Fibroblast of lung (primary cell): ENCODE measurements at regions not wholly inside any gene's neighbourhood (a gene's known extent, or its start where the extent isn't known, plus 50 kb on each side); places are given as distances from the start of the nearest gene placed in this dataset.
A peak's percentile ranks its signal among the peaks of the same experiment; 100 is the strongest.

Experiments
- DNase-seq, 2 donors: peaks; one replicate each; pipeline versions ENCODE4 v3.0.0 to v3.0.0-alpha.2; 2010; ENCODE audit warnings: low read depth in 2 of 2
- H2AFZ ChIP-seq: 2 replicates; pipeline ENCODE4 v1.5.1; 2012; ENCODE audit warnings: low read length, control low read depth, inconsistent platforms
- H3K27ac ChIP-seq: 2 replicates; pipeline ENCODE4 v1.5.1; 2011; ENCODE audit warnings: low read length, control low read depth; ENCODE audit not compliant: insufficient read depth
- H3K27me3 ChIP-seq: 2 replicates; pipeline ENCODE4 v1.5.1; 2011; ENCODE audit warnings: mild to moderate bottlenecking, low read length; ENCODE audit not compliant: control insufficient read depth, insufficient read depth
- H3K36me3 ChIP-seq: 2 replicates; pipeline ENCODE4 v1.5.1; 2011; ENCODE audit warnings: low read length; ENCODE audit not compliant: control insufficient read depth, insufficient read depth
- H3K4me1 ChIP-seq: 2 replicates; pipeline ENCODE4 v1.5.1; 2011; ENCODE audit warnings: low read length; ENCODE audit not compliant: control insufficient read depth, insufficient read depth; ENCODE audit errors: extremely low read depth
- H3K4me2 ChIP-seq: 2 replicates; pipeline ENCODE4 v1.5.1; 2011; ENCODE audit warnings: low read length, control low read depth; ENCODE audit not compliant: insufficient read depth; ENCODE audit errors: extremely low read depth
- H3K4me3 ChIP-seq, 4 experiments: fragments of 200-600 bp in 1 of 4; sonication (generic) in 1 of 4; replicated peaks in 1 of 4; 2 replicates each; pipeline ENCODE4 v1.5.1; 2011 to 2016; ENCODE audit warnings: low read length in 4 of 4, low read depth in 3 of 4, mild to moderate bottlenecking in 3 of 4, control low read depth in 2 of 4, inconsistent platforms in 1 of 4, mixed read lengths in 1 of 4; ENCODE audit not compliant: insufficient read depth in 1 of 4; ENCODE audit errors: control extremely low read depth in 1 of 4
- H3K79me2 ChIP-seq: 2 replicates; pipeline ENCODE4 v1.5.1; 2012; ENCODE audit warnings: mild to moderate bottlenecking, low read length, inconsistent platforms; ENCODE audit not compliant: control insufficient read depth, insufficient read depth
- H3K9ac ChIP-seq: 2 replicates; pipeline ENCODE4 v1.5.1; 2011; ENCODE audit warnings: mild to moderate bottlenecking, low read length, control low read depth; ENCODE audit not compliant: insufficient read depth
- H3K9me3 ChIP-seq: 2 replicates; pipeline ENCODE4 v1.5.1; 2012; ENCODE audit warnings: low read depth, low read length; ENCODE audit not compliant: control insufficient read depth, insufficient read depth
- H4K20me1 ChIP-seq: 2 replicates; pipeline ENCODE4 v1.5.1; 2011; ENCODE audit warnings: low read length; ENCODE audit not compliant: control insufficient read depth, insufficient read depth; ENCODE audit errors: extremely low read depth
- CTCF ChIP-seq, 2 donors: IDR thresholded peaks in 1 of 2; conservative IDR thresholded peaks in 1 of 2; 1 replicate in 1 of 2; 2 replicates in 1 of 2; pipeline ENCODE4 v1.5.1; 2011 to 2012; ENCODE audit warnings: low read length in 2 of 2, control low read depth in 1 of 2, inconsistent platforms in 1 of 2, low read depth in 1 of 2, mild to moderate bottlenecking in 1 of 2
- EZH2 ChIP-seq: IDR thresholded peaks from 2 replicates; pipeline ENCODE4 v1.5.1; 2012; ENCODE audit warnings: low read length, control low read depth, mild to moderate bottlenecking; ENCODE audit errors: missing control alignments

DNA sequence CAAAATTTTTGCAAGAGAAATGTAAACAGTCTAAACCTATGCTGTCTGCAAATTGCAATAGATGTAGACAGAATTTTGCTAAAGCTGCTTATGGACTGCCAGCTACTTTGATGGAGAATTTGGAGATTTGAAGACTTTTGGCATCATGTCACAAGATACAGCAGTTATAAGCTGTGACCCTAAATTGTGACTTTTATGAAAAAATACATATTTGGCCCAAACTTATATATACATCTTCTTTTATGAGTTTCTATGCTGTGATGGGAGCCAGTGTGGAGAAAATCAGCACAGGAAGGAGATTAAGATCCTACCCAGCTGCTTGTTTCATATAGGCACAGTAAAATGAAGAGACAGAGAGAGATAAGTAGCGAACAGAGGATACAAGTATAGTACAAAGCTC lies 1595.4 kb downstream of the PLA2G4A start:
- TF ChIP-seq EZH2: no peak
- TF ChIP-seq CTCF (conservative IDR thresholded peaks at IDR 0.05 in 1 of 2, IDR thresholded peaks at IDR 0.05 in 1 of 2; ENCODE audit: low read depth in 1 of 2, low read length in 2 of 2): no peak
- no peak overlapping the region for H3K9ac ChIP-seq
- H2AFZ ChIP-seq: no peak overlapping the region
- no peak overlapping the region for H3K27ac ChIP-seq
- H3K36me3 ChIP-seq: no peaks in the 10 kb centered on the region
- DNase-seq: no peak
- no peak overlapping the region for H3K4me3 ChIP-seq
- no peaks in the 10 kb centered on the region for H3K27me3 ChIP-seq
- no peaks in the 10 kb centered on the region for H3K9me3 ChIP-seq
- H3K4me2 ChIP-seq: no peak overlapping the region
- no peaks in the 10 kb centered on the region for H3K4me1 ChIP-seq
- no peaks in the 10 kb centered on the region for H3K79me2 ChIP-seq
- H4K20me1 ChIP-seq: no peaks in the 10 kb centered on the region

GRCh38 chr1:188425687-188426086 lies 1596.9 kb downstream of the PLA2G4A start:
- no peaks in the 10 kb centered on the region for H4K20me1 ChIP-seq
- no peaks in the 10 kb centered on the region for H3K4me1 ChIP-seq
- H3K27ac ChIP-seq: no peak overlapping the region
- H3K27me3 ChIP-seq: no peaks in the 10 kb centered on the region
- TF ChIP-seq EZH2 (no peak), CTCF (conservative IDR thresholded peaks at IDR 0.05 in 1 of 2, IDR thresholded peaks at IDR 0.05 in 1 of 2; ENCODE audit: low read depth in 1 of 2, low read length in 2 of 2) (no peak)
- H2AFZ ChIP-seq: no peak overlapping the region
- H3K9ac ChIP-seq: no peak overlapping the region
- no peak overlapping the region for H3K4me3 ChIP-seq
- no peaks in the 10 kb centered on the region for H3K36me3 ChIP-seq
- H3K9me3 ChIP-seq: no peaks in the 10 kb centered on the region
- H3K79me2 ChIP-seq: no peaks in the 10 kb centered on the region
- DNase-seq: peak; percentile 81
- H3K4me2 ChIP-seq: no peak overlapping the region

- TF ChIP-seq CTCF (conservative IDR thresholded peaks at IDR 0.05 in 1 of 2, IDR thresholded peaks at IDR 0.05 in 1 of 2; ENCODE audit: low read depth in 1 of 2, low read length in 2 of 2): no peak
- TF ChIP-seq EZH2: no peak
- no peak overlapping the region for H3K9ac ChIP-seq
- no peak overlapping the region for H3K4me3 ChIP-seq
- no peaks in the 10 kb centered on the region for H3K36me3 ChIP-seq
- H3K27me3 ChIP-seq: no peaks in the 10 kb centered on the region
- no peaks in the 10 kb centered on the region for H4K20me1 ChIP-seq
- H3K4me2 ChIP-seq: no peak overlapping the region
- H3K27ac ChIP-seq: no peak overlapping the region
- no peak overlapping the region for H2AFZ ChIP-seq
- no peaks in the 10 kb centered on the region for H3K9me3 ChIP-seq
- DNase-seq: no peak
- no peaks in the 10 kb centered on the region for H3K4me1 ChIP-seq
- H3K79me2 ChIP-seq: no peaks in the 10 kb centered on the region
These were observed 1597.8 kb downstream of the PLA2G4A start for GRCh38 chr1:188426561-188426960.
